Skeletal muscle tissue (tissue), 3 donors: ENCODE measurements at regions not wholly inside any gene's neighbourhood (a gene's known extent, or its start where the extent isn't known, plus 50 kb on each side); places are given as distances from the start of the nearest gene placed in this dataset.

Experiments used
- H3K27ac ChIP-seq: one replicate; pipeline ENCODE4 v1.7.0; 2013; ENCODE audit warnings: mild to moderate bottlenecking, low read depth, low read length, inconsistent platforms
- H3K27me3 ChIP-seq, 3 donors: one replicate each; pipeline ENCODE4 v1.7.0; 2013; ENCODE audit warnings: low read length in 3 of 3; ENCODE audit not compliant: control insufficient read depth in 3 of 3, insufficient read depth in 3 of 3
- H3K36me3 ChIP-seq, 3 donors: one replicate each; pipeline ENCODE4 v1.7.0; 2013; ENCODE audit warnings: low read length in 3 of 3; ENCODE audit not compliant: control insufficient read depth in 3 of 3, insufficient read depth in 3 of 3
- H3K4me1 ChIP-seq, 3 donors: one replicate each; pipeline ENCODE4 v1.7.0; 2013; ENCODE audit warnings: low read length in 3 of 3, mild to moderate bottlenecking in 3 of 3; ENCODE audit not compliant: control insufficient read depth in 3 of 3, insufficient read depth in 3 of 3
- H3K4me3 ChIP-seq, 3 donors: one replicate each; pipeline ENCODE4 v1.7.0; 2013; ENCODE audit warnings: low read length in 3 of 3
- H3K9ac ChIP-seq, 3 donors: one replicate each; pipeline ENCODE4 v1.7.0; 2013; ENCODE audit warnings: low read length in 3 of 3, mild to moderate bottlenecking in 3 of 3, moderate library complexity in 2 of 3, low read depth in 1 of 3
- H3K9me3 ChIP-seq, 3 donors: one replicate each; pipeline ENCODE4 v1.7.0; 2013; ENCODE audit warnings: low read length in 3 of 3; ENCODE audit not compliant: control insufficient read depth in 3 of 3
- donor health status: Osteomylitis.

GRCh38 chr16:55968221-55968620 is 93.0 kb upstream of the CES5A start:
- no peaks in the 10 kb centered on the region for H3K36me3 ChIP-seq
- H3K9me3 ChIP-seq, result no peaks in the 10 kb centered on the region
- no peaks in the 10 kb centered on the region for H3K4me1 ChIP-seq
- no peaks in the 10 kb centered on the region for H3K27me3 ChIP-seq
- H3K4me3 ChIP-seq, result no peak overlapping the region
- H3K9ac ChIP-seq, result no peak overlapping the region
- H3K27ac ChIP-seq, result no peak overlapping the region

GRCh38 chr16:55964923-55965475 is 89.8 kb upstream of the CES5A start:
- H3K9me3 ChIP-seq, result peaks cover 0 to 3% (median 2%) of the 10 kb centered on the region in 3 donors
- H3K4me1 ChIP-seq, result no peaks in the 10 kb centered on the region
- no peak overlapping the region for H3K4me3 ChIP-seq
- no peak overlapping the region for H3K27ac ChIP-seq
- H3K9ac ChIP-seq, result no peak overlapping the region
- no peaks in the 10 kb centered on the region for H3K27me3 ChIP-seq
- H3K36me3 ChIP-seq, result no peaks in the 10 kb centered on the region

- Histone ChIP-seq H3K4me1 (peaks cover 0 to 6% (median 0%) of the 10 kb centered on the region in 3 donors), H3K4me3 (no peak overlapping the region), H3K27ac (no peak overlapping the region), H3K36me3 (no peaks in the 10 kb centered on the region), H3K27me3 (no peaks in the 10 kb centered on the region), H3K9me3 (no peaks in the 10 kb centered on the region), H3K9ac (no peak overlapping the region)
These were observed 80.7 kb upstream of the CES5A start for GRCh38 chr16:55955845-55956244.

- Histone ChIP-seq H3K4me3 (no peak overlapping the region), H3K4me1 (peaks cover 0 to 6% (median 0%) of the 10 kb centered on the region in 3 donors), H3K9me3 (no peaks in the 10 kb centered on the region), H3K9ac (no peak overlapping the region), H3K36me3 (no peaks in the 10 kb centered on the region), H3K27me3 (no peaks in the 10 kb centered on the region), H3K27ac (no peak overlapping the region)
These were observed 80.3 kb upstream of the CES5A start for GRCh38 chr16:55955424-55955823.

DNA sequence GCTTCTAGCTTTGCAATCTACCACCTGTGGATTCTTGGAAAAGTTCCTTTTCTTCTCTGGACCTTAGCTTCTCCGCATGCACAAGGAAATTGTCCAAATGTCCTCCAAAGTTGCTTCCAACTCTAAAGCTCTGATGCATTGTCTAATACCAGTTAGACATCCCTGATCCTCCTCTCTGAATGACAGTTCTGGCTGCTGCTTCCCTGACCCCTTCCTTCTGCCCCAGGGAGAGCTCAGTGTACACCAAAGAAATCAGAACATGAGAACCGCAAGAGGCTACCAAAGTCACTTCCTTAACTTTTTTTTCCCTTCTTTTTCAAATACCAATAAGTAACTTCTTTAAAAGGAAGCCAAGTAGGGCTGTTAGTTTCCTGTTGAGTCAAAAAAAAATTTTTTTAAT is 79.7 kb upstream of the CES5A start:
- no peak overlapping the region for H3K9ac ChIP-seq
- no peak overlapping the region for H3K27ac ChIP-seq
- H3K27me3 ChIP-seq, result no peaks in the 10 kb centered on the region
- no peak overlapping the region for H3K4me3 ChIP-seq
- no peaks in the 10 kb centered on the region for H3K36me3 ChIP-seq
- H3K9me3 ChIP-seq, result no peaks in the 10 kb centered on the region
- H3K4me1 ChIP-seq, result peaks cover 0 to 6% (median 0%) of the 10 kb centered on the region in 3 donors

GRCh38 chr16:55949518-55949917 is 74.3 kb upstream of the CES5A start:
- Histone ChIP-seq H3K27ac (no peak overlapping the region), H3K4me3 (no peak overlapping the region), H3K4me1 (no peaks in the 10 kb centered on the region), H3K27me3 (no peaks in the 10 kb centered on the region), H3K36me3 (no peaks in the 10 kb centered on the region), H3K9me3 (no peaks in the 10 kb centered on the region), H3K9ac (no peak overlapping the region)

GRCh38 chr16:55948230-55948629 is 73.1 kb upstream of the CES5A start:
- H3K4me1 ChIP-seq, result no peaks in the 10 kb centered on the region
- H3K27ac ChIP-seq, result no peak overlapping the region
- H3K9ac ChIP-seq, result no peak overlapping the region
- no peak overlapping the region for H3K4me3 ChIP-seq
- H3K27me3 ChIP-seq, result no peaks in the 10 kb centered on the region
- H3K9me3 ChIP-seq, result no peaks in the 10 kb centered on the region
- H3K36me3 ChIP-seq, result no peaks in the 10 kb centered on the region

- H3K4me1 ChIP-seq, result no peaks in the 10 kb centered on the region
- H3K27ac ChIP-seq, result no peak overlapping the region
- H3K36me3 ChIP-seq, result no peaks in the 10 kb centered on the region
- H3K9ac ChIP-seq, result no peak overlapping the region
- no peaks in the 10 kb centered on the region for H3K9me3 ChIP-seq
- no peaks in the 10 kb centered on the region for H3K27me3 ChIP-seq
- no peak overlapping the region for H3K4me3 ChIP-seq
These were observed 72.2 kb upstream of the CES5A start for GRCh38 chr16:55947366-55947765.

DNA sequence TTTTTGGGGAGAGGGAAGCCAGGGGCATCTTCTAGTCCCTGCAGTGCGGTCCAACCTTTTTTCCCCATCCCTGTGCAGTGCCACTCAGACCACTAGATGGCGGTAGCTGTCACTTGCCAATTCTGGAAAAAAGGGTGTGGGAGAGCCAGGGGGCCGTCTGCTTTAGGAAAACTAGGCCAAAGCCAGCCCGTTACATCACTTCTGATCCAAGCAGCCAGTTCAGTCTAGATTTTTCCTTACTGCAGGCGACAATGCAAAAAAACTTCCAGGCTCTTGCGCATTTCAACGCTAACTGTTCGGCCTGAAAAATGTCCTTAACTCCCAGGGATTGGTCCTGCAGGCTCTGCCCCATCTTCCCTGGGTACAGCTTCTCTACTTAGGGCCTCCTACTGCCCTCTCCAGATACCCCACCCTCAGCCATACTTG is 69.2 kb upstream of the CES5A start:
- H3K9ac ChIP-seq, result no peak overlapping the region

GRCh38 chr16:55943267-55943666 is 68.1 kb upstream of the CES5A start:
- no peaks in the 10 kb centered on the region for H3K27me3 ChIP-seq
- H3K9ac ChIP-seq, result no peak overlapping the region
- H3K36me3 ChIP-seq, result no peaks in the 10 kb centered on the region

More for the DNA sequence above, 69.2 kb upstream of the CES5A start:
- no peak overlapping the region for H3K27ac ChIP-seq
- H3K4me3 ChIP-seq, result no peak overlapping the region
- H3K9me3 ChIP-seq, result no peaks in the 10 kb centered on the region
- H3K4me1 ChIP-seq, result no peaks in the 10 kb centered on the region
- H3K36me3 ChIP-seq, result no peaks in the 10 kb centered on the region
- H3K27me3 ChIP-seq, result no peaks in the 10 kb centered on the region

More at GRCh38 chr16:55943267-55943666, 68.1 kb upstream of the CES5A start:
- Histone ChIP-seq H3K9me3 (no peaks in the 10 kb centered on the region), H3K27ac (no peak overlapping the region), H3K4me3 (no peak overlapping the region), H3K4me1 (no peaks in the 10 kb centered on the region)
